ENCODE measurements at regions not wholly inside any gene's neighbourhood (a gene's known extent, or its start where the extent isn't known, plus 50 kb on each side); places are given as distances from the start of the nearest gene placed in this dataset.
"Not testable (repeated sequence)": the region's sequence is repeated elsewhere in the genome, so short reads cannot be mapped to it uniquely, and the experiment has no call there.

- Histone ChIP-seq H3K4me1 (ENCODE audit: control insufficient read depth, insufficient read depth, low read length, poor library complexity, severe bottlenecking) (peaks cover 6% of the 10 kb centered on the region), H3K36me3 (ENCODE audit: control insufficient read depth, insufficient read depth, low read length) (no peaks in the 10 kb centered on the region), H3K4me3 (ENCODE audit: insufficient read depth, low read depth, low read length, poor library complexity, severe bottlenecking) (no peak overlapping the region), H3K27me3 (replicated peaks; ENCODE audit: control insufficient read depth, insufficient read depth, low read length, poor library complexity, severe bottlenecking) (no peaks in the 10 kb centered on the region), H3K9me3 (ENCODE audit: control insufficient read depth, low read length) (no peaks in the 10 kb centered on the region), H3K27ac (ENCODE audit: insufficient read depth, low read length, poor library complexity, severe bottlenecking) (no peak overlapping the region)
- DNase-seq, result no peak
Observed at GRCh38 chr6:27119761-27120160, 127.7 kb upstream of the PRSS16 start.

- Histone ChIP-seq H3K4me3 (ENCODE audit: insufficient read depth, low read depth, low read length, poor library complexity, severe bottlenecking) (no peak overlapping the region), H3K9me3 (ENCODE audit: control insufficient read depth, low read length) (no peaks in the 10 kb centered on the region), H3K27me3 (replicated peaks; ENCODE audit: control insufficient read depth, insufficient read depth, low read length, poor library complexity, severe bottlenecking) (no peaks in the 10 kb centered on the region), H3K4me1 (ENCODE audit: control insufficient read depth, insufficient read depth, low read length, poor library complexity, severe bottlenecking) (peaks cover 6% of the 10 kb centered on the region), H3K27ac (ENCODE audit: insufficient read depth, low read length, poor library complexity, severe bottlenecking) (no peak overlapping the region), H3K36me3 (ENCODE audit: control insufficient read depth, insufficient read depth, low read length) (no peaks in the 10 kb centered on the region)
- no peak for DNase-seq
Observed at GRCh38 chr6:27121640-27122039, 125.9 kb upstream of the PRSS16 start.

GRCh38 chr6:27124252-27124657 is 123.2 kb upstream of the PRSS16 start:
- no peaks in the 10 kb centered on the region for H3K36me3 ChIP-seq (ENCODE audit: control insufficient read depth, insufficient read depth, low read length)
- H3K4me3 ChIP-seq (ENCODE audit: insufficient read depth, low read depth, low read length, poor library complexity, severe bottlenecking), result no peak overlapping the region
- no peak for DNase-seq
- no peak overlapping the region for H3K27ac ChIP-seq (ENCODE audit: insufficient read depth, low read length, poor library complexity, severe bottlenecking)
- H3K27me3 ChIP-seq (replicated peaks; ENCODE audit: control insufficient read depth, insufficient read depth, low read length, poor library complexity, severe bottlenecking), result no peaks in the 10 kb centered on the region
- no peaks in the 10 kb centered on the region for H3K9me3 ChIP-seq (ENCODE audit: control insufficient read depth, low read length)
- peaks cover 13% of the 10 kb centered on the region for H3K4me1 ChIP-seq (ENCODE audit: control insufficient read depth, insufficient read depth, low read length, poor library complexity, severe bottlenecking)

GRCh38 chr6:27126046-27126814 is 121.3 kb upstream of the PRSS16 start:
- Histone ChIP-seq H3K27me3 (replicated peaks; ENCODE audit: control insufficient read depth, insufficient read depth, low read length, poor library complexity, severe bottlenecking) (no peaks in the 10 kb centered on the region), H3K27ac (ENCODE audit: insufficient read depth, low read length, poor library complexity, severe bottlenecking) (peak overlapping the region; percentile 27), H3K4me1 (ENCODE audit: control insufficient read depth, insufficient read depth, low read length, poor library complexity, severe bottlenecking) (peaks cover 10% of the 10 kb centered on the region), H3K9me3 (ENCODE audit: control insufficient read depth, low read length) (no peaks in the 10 kb centered on the region), H3K36me3 (ENCODE audit: control insufficient read depth, insufficient read depth, low read length) (no peaks in the 10 kb centered on the region), H3K4me3 (ENCODE audit: insufficient read depth, low read depth, low read length, poor library complexity, severe bottlenecking) (peak overlapping the region; percentile 40)
- DNase-seq, result no peak

- Histone ChIP-seq H3K36me3 (ENCODE audit: control insufficient read depth, insufficient read depth, low read length) (no peaks in the 10 kb centered on the region), H3K27ac (ENCODE audit: insufficient read depth, low read length, poor library complexity, severe bottlenecking) (peak overlapping the region; percentile 27), H3K4me1 (ENCODE audit: control insufficient read depth, insufficient read depth, low read length, poor library complexity, severe bottlenecking) (peaks cover 7% of the 10 kb centered on the region), H3K27me3 (replicated peaks; ENCODE audit: control insufficient read depth, insufficient read depth, low read length, poor library complexity, severe bottlenecking) (no peaks in the 10 kb centered on the region), H3K9me3 (ENCODE audit: control insufficient read depth, low read length) (no peaks in the 10 kb centered on the region), H3K4me3 (ENCODE audit: insufficient read depth, low read depth, low read length, poor library complexity, severe bottlenecking) (peak overlapping the region; percentile 40)
- DNase-seq, result peak; percentile 62 to 77 (median 64)
Observed at GRCh38 chr6:27126815-27127537, 120.5 kb upstream of the PRSS16 start.

GRCh38 chr6:27127874-27128273 is 119.6 kb upstream of the PRSS16 start:
- not testable (repeated sequence) for H3K27me3 ChIP-seq (replicated peaks; ENCODE audit: control insufficient read depth, insufficient read depth, low read length, poor library complexity, severe bottlenecking); DNase-seq; H3K27ac ChIP-seq (ENCODE audit: insufficient read depth, low read length, poor library complexity, severe bottlenecking); H3K4me3 ChIP-seq (ENCODE audit: insufficient read depth, low read depth, low read length, poor library complexity, severe bottlenecking); H3K36me3 ChIP-seq (ENCODE audit: control insufficient read depth, insufficient read depth, low read length); H3K4me1 ChIP-seq (ENCODE audit: control insufficient read depth, insufficient read depth, low read length, poor library complexity, severe bottlenecking); H3K9me3 ChIP-seq (ENCODE audit: control insufficient read depth, low read length)

- H3K4me3 ChIP-seq (ENCODE audit: insufficient read depth, low read depth, low read length, poor library complexity, severe bottlenecking), result no peak overlapping the region
- no peaks in the 10 kb centered on the region for H3K27me3 ChIP-seq (replicated peaks; ENCODE audit: control insufficient read depth, insufficient read depth, low read length, poor library complexity, severe bottlenecking)
- H3K36me3 ChIP-seq (ENCODE audit: control insufficient read depth, insufficient read depth, low read length), result no peaks in the 10 kb centered on the region
- no peak for DNase-seq
- no peaks in the 10 kb centered on the region for H3K9me3 ChIP-seq (ENCODE audit: control insufficient read depth, low read length)
- H3K27ac ChIP-seq (ENCODE audit: insufficient read depth, low read length, poor library complexity, severe bottlenecking), result no peak overlapping the region
- peaks cover 7% of the 10 kb centered on the region for H3K4me1 ChIP-seq (ENCODE audit: control insufficient read depth, insufficient read depth, low read length, poor library complexity, severe bottlenecking)
Observed at GRCh38 chr6:27128311-27129094, 119.0 kb upstream of the PRSS16 start.

GRCh38 chr6:27129095-27129815 is 118.2 kb upstream of the PRSS16 start:
- no peak for DNase-seq
- Histone ChIP-seq H3K4me1 (ENCODE audit: control insufficient read depth, insufficient read depth, low read length, poor library complexity, severe bottlenecking) (peaks cover 7% of the 10 kb centered on the region), H3K4me3 (ENCODE audit: insufficient read depth, low read depth, low read length, poor library complexity, severe bottlenecking) (no peak overlapping the region), H3K27ac (ENCODE audit: insufficient read depth, low read length, poor library complexity, severe bottlenecking) (no peak overlapping the region), H3K27me3 (replicated peaks; ENCODE audit: control insufficient read depth, insufficient read depth, low read length, poor library complexity, severe bottlenecking) (no peaks in the 10 kb centered on the region), H3K9me3 (ENCODE audit: control insufficient read depth, low read length) (no peaks in the 10 kb centered on the region), H3K36me3 (ENCODE audit: control insufficient read depth, insufficient read depth, low read length) (no peaks in the 10 kb centered on the region)

- H3K4me3 ChIP-seq (ENCODE audit: insufficient read depth, low read depth, low read length, poor library complexity, severe bottlenecking), result no peak overlapping the region
- H3K27ac ChIP-seq (ENCODE audit: insufficient read depth, low read length, poor library complexity, severe bottlenecking), result no peak overlapping the region
- H3K4me1 ChIP-seq (ENCODE audit: control insufficient read depth, insufficient read depth, low read length, poor library complexity, severe bottlenecking), result peaks cover 7% of the 10 kb centered on the region
- DNase-seq, result no peak
- no peaks in the 10 kb centered on the region for H3K27me3 ChIP-seq (replicated peaks; ENCODE audit: control insufficient read depth, insufficient read depth, low read length, poor library complexity, severe bottlenecking)
- no peaks in the 10 kb centered on the region for H3K9me3 ChIP-seq (ENCODE audit: control insufficient read depth, low read length)
- no peaks in the 10 kb centered on the region for H3K36me3 ChIP-seq (ENCODE audit: control insufficient read depth, insufficient read depth, low read length)
Observed at GRCh38 chr6:27129917-27130316, 117.6 kb upstream of the PRSS16 start.

Data from effector memory CD4-positive, alpha-beta T cell (primary cell).